Cardiac muscle cell (in vitro differentiated cells and primary cell): ENCODE measurements at regions not wholly inside any gene's neighbourhood (a gene's known extent, or its start where the extent isn't known, plus 50 kb on each side); places are given as distances from the start of the nearest gene placed in this dataset.

Experiments
- DNase-seq, 2 donors: peaks; one replicate each; pipeline versions ENCODE4 v3.0.0 to v3.0.0-alpha.2; 2010 to 2017; ENCODE audit warnings: low read depth in 1 of 2, low spot score in 1 of 2
- H3K27ac ChIP-seq: fragments of 200-600 bp; sonication (generic); 2 replicates; pipeline ENCODE4 v1.5.1; 2016
- H3K27me3 ChIP-seq: fragments of 200-600 bp; sonication (generic); 2 replicates; pipeline ENCODE4 v1.6.0; 2016; ENCODE audit warnings: control low read depth
- H3K36me3 ChIP-seq: fragments of 200-600 bp; sonication (generic); 2 replicates; pipeline ENCODE4 v1.5.1; 2016; ENCODE audit warnings: control low read depth
- H3K4me1 ChIP-seq: fragments of 200-600 bp; sonication (generic); 2 replicates; pipeline ENCODE4 v1.8.1; 2017; ENCODE audit warnings: low read depth, mild to moderate bottlenecking, mixed run types
- H3K4me3 ChIP-seq: fragments of 200-600 bp; sonication (generic); 2 replicates; pipeline ENCODE4 v1.5.1; 2016; ENCODE audit warnings: mild to moderate bottlenecking
- H3K9me3 ChIP-seq: fragments of 200-600 bp; sonication (generic); 2 replicates; pipeline ENCODE4 v1.5.1; 2017; ENCODE audit warnings: low read depth, mild to moderate bottlenecking, control low read depth
- CTCF ChIP-seq: IDR thresholded peaks from 2 replicates; pipeline ENCODE4 v1.5.1; 2012; ENCODE audit warnings: low read depth, mild to moderate bottlenecking, low read length

- TF ChIP-seq CTCF: no peak
- Histone ChIP-seq H3K36me3 (no peaks in the 10 kb centered on the region), H3K27ac (no peak overlapping the region), H3K9me3 (no peaks in the 10 kb centered on the region), H3K4me3 (no peak overlapping the region), H3K27me3 (no peaks in the 10 kb centered on the region), H3K4me1 (no peaks in the 10 kb centered on the region)
- DNase-seq: no peak
These were observed 360.5 kb downstream of the HLX start for GRCh38 chr1:221239792-221240191.

- no peaks in the 10 kb centered on the region for H3K27me3 ChIP-seq
- H3K27ac ChIP-seq: no peak overlapping the region
- no peaks in the 10 kb centered on the region for H3K9me3 ChIP-seq
- H3K4me3 ChIP-seq: no peak overlapping the region
- no peaks in the 10 kb centered on the region for H3K4me1 ChIP-seq
- DNase-seq: no peak
- TF ChIP-seq CTCF: no peak
- no peaks in the 10 kb centered on the region for H3K36me3 ChIP-seq
These were observed 361.4 kb downstream of the HLX start for GRCh38 chr1:221240690-221241089.

GRCh38 chr1:221241157-221241556 is 361.9 kb downstream of the HLX start:
- no peaks in the 10 kb centered on the region for H3K36me3 ChIP-seq
- no peak for DNase-seq
- no peak overlapping the region for H3K27ac ChIP-seq
- no peak overlapping the region for H3K4me3 ChIP-seq
- TF ChIP-seq CTCF: no peak
- no peaks in the 10 kb centered on the region for H3K9me3 ChIP-seq
- no peaks in the 10 kb centered on the region for H3K4me1 ChIP-seq
- no peaks in the 10 kb centered on the region for H3K27me3 ChIP-seq

GRCh38 chr1:221241592-221241991 is 362.3 kb downstream of the HLX start:
- no peak overlapping the region for H3K4me3 ChIP-seq
- DNase-seq: no peak
- no peaks in the 10 kb centered on the region for H3K36me3 ChIP-seq
- H3K9me3 ChIP-seq: no peaks in the 10 kb centered on the region
- TF ChIP-seq CTCF: no peak
- H3K27ac ChIP-seq: no peak overlapping the region
- H3K4me1 ChIP-seq: no peaks in the 10 kb centered on the region
- no peaks in the 10 kb centered on the region for H3K27me3 ChIP-seq

- Histone ChIP-seq H3K36me3 (no peaks in the 10 kb centered on the region), H3K9me3 (no peaks in the 10 kb centered on the region), H3K4me3 (no peak overlapping the region), H3K27me3 (no peaks in the 10 kb centered on the region), H3K4me1 (no peaks in the 10 kb centered on the region), H3K27ac (no peak overlapping the region)
- no peak for TF ChIP-seq CTCF
- no peak for DNase-seq
These were observed 366.8 kb downstream of the HLX start for GRCh38 chr1:221246067-221246466.

- no peak for TF ChIP-seq CTCF
- Histone ChIP-seq H3K27me3 (no peaks in the 10 kb centered on the region), H3K4me3 (no peak overlapping the region), H3K9me3 (no peaks in the 10 kb centered on the region), H3K4me1 (no peaks in the 10 kb centered on the region), H3K27ac (no peak overlapping the region), H3K36me3 (no peaks in the 10 kb centered on the region)
- no peak for DNase-seq
These were observed 367.6 kb downstream of the HLX start for GRCh38 chr1:221246628-221247415.
